Epithelial cell of esophagus (primary cell): ENCODE measurements at regions not wholly inside any gene's neighbourhood (a gene's known extent, or its start where the extent isn't known, plus 50 kb on each side); places are given as distances from the start of the nearest gene placed in this dataset.

ENCODE experiments used
- DNase-seq: peaks from one replicate; pipeline ENCODE4 v3.0.0; 2010; ENCODE audit warnings: low read depth
- H3K4me3 ChIP-seq: 2 replicates; pipeline ENCODE4 v1.5.1; 2011; ENCODE audit warnings: mild to moderate bottlenecking, low read length, control low read depth
- TF ChIP-seq, protein P1 (sequence below): IDR thresholded peaks from 2 replicates; pipeline ENCODE4 v1.5.1; 2011; ENCODE audit warnings: low read depth, mild to moderate bottlenecking, low read length, control low read depth, inconsistent platforms; ENCODE audit not compliant: insufficient read depth; ENCODE audit errors: missing control alignments

DNA sequence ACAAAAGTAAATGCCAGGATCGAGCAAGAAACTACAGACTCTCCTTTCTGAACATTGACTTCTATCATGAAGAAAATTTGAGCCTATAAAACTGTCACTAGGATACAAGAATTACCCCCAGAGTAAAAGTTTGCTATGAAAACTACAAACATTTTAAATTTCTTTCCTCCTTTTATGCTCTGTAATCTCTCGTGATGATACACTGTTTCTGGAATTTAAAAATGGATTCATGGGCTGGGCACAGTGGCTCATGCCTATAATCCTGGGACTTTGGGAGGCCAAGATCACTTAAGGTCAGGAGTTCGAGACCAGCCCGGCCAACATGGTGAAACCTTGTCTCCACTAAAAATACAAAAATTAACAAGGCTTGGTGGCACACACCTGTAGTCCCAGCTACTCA lies 181.3 kb downstream of the ZNF281 start:
- TF ChIP-seq, protein P1, sequence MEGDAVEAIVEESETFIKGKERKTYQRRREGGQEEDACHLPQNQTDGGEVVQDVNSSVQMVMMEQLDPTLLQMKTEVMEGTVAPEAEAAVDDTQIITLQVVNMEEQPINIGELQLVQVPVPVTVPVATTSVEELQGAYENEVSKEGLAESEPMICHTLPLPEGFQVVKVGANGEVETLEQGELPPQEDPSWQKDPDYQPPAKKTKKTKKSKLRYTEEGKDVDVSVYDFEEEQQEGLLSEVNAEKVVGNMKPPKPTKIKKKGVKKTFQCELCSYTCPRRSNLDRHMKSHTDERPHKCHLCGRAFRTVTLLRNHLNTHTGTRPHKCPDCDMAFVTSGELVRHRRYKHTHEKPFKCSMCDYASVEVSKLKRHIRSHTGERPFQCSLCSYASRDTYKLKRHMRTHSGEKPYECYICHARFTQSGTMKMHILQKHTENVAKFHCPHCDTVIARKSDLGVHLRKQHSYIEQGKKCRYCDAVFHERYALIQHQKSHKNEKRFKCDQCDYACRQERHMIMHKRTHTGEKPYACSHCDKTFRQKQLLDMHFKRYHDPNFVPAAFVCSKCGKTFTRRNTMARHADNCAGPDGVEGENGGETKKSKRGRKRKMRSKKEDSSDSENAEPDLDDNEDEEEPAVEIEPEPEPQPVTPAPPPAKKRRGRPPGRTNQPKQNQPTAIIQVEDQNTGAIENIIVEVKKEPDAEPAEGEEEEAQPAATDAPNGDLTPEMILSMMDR = no peak
- DNase-seq = no peak
- no peak overlapping the region for H3K4me3 ChIP-seq

DNA sequence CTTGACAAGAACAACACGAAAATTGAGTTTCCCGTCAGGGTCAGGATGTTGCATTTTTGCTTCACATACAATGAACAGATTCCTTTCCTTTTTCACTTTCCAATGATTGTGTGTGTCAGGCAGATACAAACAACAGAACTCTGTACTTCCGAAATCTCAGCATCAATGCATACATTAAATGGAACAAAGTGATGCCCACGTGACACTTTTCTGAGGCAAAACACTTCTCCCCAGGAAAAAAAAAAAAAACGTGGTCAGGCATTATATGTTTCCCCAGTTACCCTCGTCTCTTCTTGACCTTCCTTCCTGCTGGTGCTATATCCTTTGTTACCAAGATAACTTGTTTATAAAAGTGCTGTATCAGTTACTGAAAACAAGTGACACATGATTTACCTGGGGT lies 181.8 kb downstream of the ZNF281 start:
- H3K4me3 ChIP-seq = no peak overlapping the region
- TF ChIP-seq, protein P1 = no peak
- no peak for DNase-seq
